ENCODE measurements at regions not wholly inside any gene's neighbourhood (a gene's known extent, or its start where the extent isn't known, plus 50 kb on each side); places are given as distances from the start of the nearest gene placed in this dataset.

- no peaks in the 10 kb centered on the region for H3K9me3 ChIP-seq (ENCODE audit: control insufficient read depth in 1 of 2, insufficient read depth in 1 of 2, low read depth in 1 of 2, low read length in 2 of 2)
- no peak for DNase-seq (ENCODE audit: low read depth, low spot score)
- TF ChIP-seq TCF7L2 (IDR thresholded peaks at IDR 0.05; ENCODE audit: borderline replicate concordance, extremely low read depth, insufficient read depth, insufficient read length): no peak
- TF ChIP-seq MAX (IDR thresholded peaks at IDR 0.05): no peak
- TF ChIP-seq CTCF (IDR thresholded peaks at IDR 0.05 in 2 of 3, conservative IDR thresholded peaks at IDR 0.05 in 1 of 3; ENCODE audit: borderline replicate concordance in 1 of 3, insufficient read depth in 1 of 3, low read depth in 2 of 3, low read length in 2 of 3): no peak
- TF ChIP-seq REST (IDR thresholded peaks at IDR 0.05; ENCODE audit: low read depth): no peak
- no peak for TF ChIP-seq YY1 (IDR thresholded peaks at IDR 0.05; ENCODE audit: extremely low read depth, insufficient replicate concordance, low read depth, low read length)
- TF ChIP-seq ATF3 (IDR thresholded peaks at IDR 0.05): no peak
- no peak for TF ChIP-seq POLR2A (IDR thresholded peaks at IDR 0.05; ENCODE audit: borderline replicate concordance, extremely low read depth, insufficient read depth, insufficient read length)
- TF ChIP-seq EZH2phosphoT487 (IDR thresholded peaks at IDR 0.05; ENCODE audit: borderline replicate concordance): no peak
- TF ChIP-seq RAD21 (IDR thresholded peaks at IDR 0.05; ENCODE audit: low read depth): no peak
- no peak for TF ChIP-seq JUND (IDR thresholded peaks at IDR 0.05)
- TF ChIP-seq EZH2 (IDR thresholded peaks at IDR 0.05): no peak
- TF ChIP-seq CBX3 (IDR thresholded peaks at IDR 0.05; ENCODE audit: low read depth): no peak
- no peak for TF ChIP-seq ELF1 (IDR thresholded peaks at IDR 0.05; ENCODE audit: borderline replicate concordance, low read depth)
- TF ChIP-seq ZNF274 (IDR thresholded peaks at IDR 0.05; ENCODE audit: low read depth, low read length): no peak
- TF ChIP-seq CEBPB (IDR thresholded peaks at IDR 0.05; ENCODE audit: low read depth): no peak
- no peak for TF ChIP-seq ZBTB33 (IDR thresholded peaks at IDR 0.05; ENCODE audit: extremely low read depth, insufficient replicate concordance, low read length)
- no peak for TF ChIP-seq POLR2AphosphoS5 (IDR thresholded peaks at IDR 0.05; ENCODE audit: low read depth, low read length)
- ChIA-PET RAD21 (ENCODE audit: low non-redundant PET in 1 of 2, low total read pairs in 2 of 2, uncharacterized antibody in 2 of 2, unreplicated experiment in 2 of 2) (no interaction called here), POLR2A (no interaction called here), CTCF (no interaction called here)
- H3K27me3 ChIP-seq (ENCODE audit: insufficient read depth, low read length): peaks cover 49% of the 10 kb centered on the region; the same call in 1 of the 2 replicates
- no TSS peak for BruUV-seq (replicated peaks)
- no peaks in the 10 kb centered on the region for H3K4me1 ChIP-seq (ENCODE audit: control insufficient read depth in 1 of 2, insufficient read depth in 2 of 2, low read length in 2 of 2)
- no peaks in the 10 kb centered on the region for H3K36me3 ChIP-seq (ENCODE audit: control insufficient read depth in 1 of 2, insufficient read depth in 2 of 2, low read length in 2 of 2)
- intact Hi-C loops (cut with micrococcal nuclease): no loop called here
- H3K9me2 ChIP-seq (ENCODE audit: insufficient read depth): no peaks in the 10 kb centered on the region
- no peak overlapping the region for H3K4me2 ChIP-seq (ENCODE audit: low read length)
- H3K79me2 ChIP-seq (ENCODE audit: insufficient read depth, low read length): no peaks in the 10 kb centered on the region
- H2AFZ ChIP-seq (ENCODE audit: low read depth, low read length, poor library complexity, severe bottlenecking): no peak overlapping the region
- H3K27ac ChIP-seq (ENCODE audit: low read depth, low read length): no peak overlapping the region
- H3K4me3 ChIP-seq (replicated peaks in 1 of 2; ENCODE audit: low read depth in 1 of 2, low read length in 2 of 2): no peak overlapping the region
- no peak for ATAC-seq
- H3K9ac ChIP-seq (ENCODE audit: low read length): no peak overlapping the region
- no peaks in the 10 kb centered on the region for H4K20me1 ChIP-seq (ENCODE audit: insufficient read depth)
These were observed 539.5 kb downstream of the MATN1 start for GRCh38 chr1:30183895-30184294.

Data from HCT116 (cell line).